HepG2 (cell line): ENCODE measurements at regions not wholly inside any gene's neighbourhood (a gene's known extent, or its start where the extent isn't known, plus 50 kb on each side); places are given as distances from the start of the nearest gene placed in this dataset.
"Not testable (repeated sequence)": the region's sequence is repeated elsewhere in the genome, so short reads cannot be mapped to it uniquely, and the experiment has no call there.

ENCODE experiments used
- ATAC-seq: fragments of 200-7000 bp; cut with Tn5 transposase; 3 replicates; pipeline ENCODE4 v1.9.1; 2020; ENCODE audit warnings: mild to moderate bottlenecking, moderate library complexity
- BruUV-seq: library from RNA; stranded (reverse); fragments of 400-500 nt; replicated peaks from 2 replicates; lab custom pipeline; 2021; lab: Mats Ljungman, UMichigan
- CTCF ChIA-PET: fragments of 300-600 bp; formaldehyde crosslinking; extraction: SDS; loops from one replicate; lab custom pipeline; 2021; ENCODE audit warnings: low total read pairs, inconsistent platforms, low intra/inter-chr PET ratio; lab: Yijun Ruan, JAX
- POLR2A ChIA-PET: fragments of 350-600 bp; sonication (Branson Sonifier 250); formaldehyde crosslinking; loops from one replicate; lab custom pipeline; 2020; ENCODE audit warnings: antibody characterized with exemption, inconsistent platforms; lab: Yijun Ruan, JAX
- DNase-seq: peaks from one replicate; pipeline ENCODE4 v3.0.0-alpha.2; 2015; ENCODE audit warnings: low spot score
- FAIRE-seq: peaks from 3 replicates; lab custom pipeline; 2011; peaks lifted over from hg19 to GRCh38; lab: Jason Lieb, UNC
- H2AFZ ChIP-seq: one replicate; pipeline ENCODE4 v1.6.1; 2011; ENCODE audit warnings: low read length, inconsistent platforms
- H3K27ac ChIP-seq: fragments of 300-600 bp; 3 replicates; pipeline ENCODE4 v1.8.0; 2011; ENCODE audit warnings: mixed run types, mild to moderate bottlenecking, mixed read lengths, low read length, inconsistent platforms; ENCODE audit not compliant: insufficient read depth; ENCODE audit errors: extremely low read length
- H3K27me3 ChIP-seq, 2 experiments: fragments of 200-600 bp in 1 of 2; 2 replicates in 1 of 2; 3 replicates in 1 of 2; pipeline versions ENCODE4 v1.6.0 to v1.8.0; 2011; ENCODE audit warnings: low read length in 2 of 2, mild to moderate bottlenecking in 2 of 2, moderate library complexity in 2 of 2, inconsistent platforms in 1 of 2; ENCODE audit not compliant: insufficient read depth in 2 of 2, control insufficient read depth in 1 of 2
- H3K36me3 ChIP-seq, 2 experiments: fragments of 200-600 bp in 1 of 2; replicated peaks in 1 of 2; 2 replicates in 1 of 2; 3 replicates in 1 of 2; pipeline versions ENCODE4 v1.5.1 to v1.8.0; 2011; ENCODE audit warnings: low read length in 2 of 2, inconsistent platforms in 1 of 2; ENCODE audit not compliant: insufficient read depth in 2 of 2, control insufficient read depth in 1 of 2
- H3K4me1 ChIP-seq: 2 replicates; pipeline ENCODE4 v1.5.1; 2012; ENCODE audit warnings: low read length, inconsistent platforms; ENCODE audit not compliant: insufficient read depth
- H3K4me2 ChIP-seq: 2 replicates; pipeline ENCODE4 v1.6.0; 2011; ENCODE audit warnings: low read depth, low read length, inconsistent platforms
- H3K4me3 ChIP-seq, 3 experiments: fragments of 200-600 bp in 1 of 3; sonication (generic), shearing (Covaris generic) in 1 of 3; replicated peaks in 1 of 3; 2 replicates each; pipeline ENCODE4 v1.5.1; 2011 to 2016; ENCODE audit warnings: low read length in 3 of 3, inconsistent platforms in 2 of 3, low read depth in 2 of 3, mild to moderate bottlenecking in 2 of 3, control low read depth in 1 of 3, mixed read lengths in 1 of 3; ENCODE audit not compliant: insufficient read depth in 1 of 3
- H3K79me2 ChIP-seq: one replicate; pipeline ENCODE4 v1.6.1; 2011; ENCODE audit warnings: low read length, inconsistent platforms; ENCODE audit not compliant: insufficient read depth
- H3K9ac ChIP-seq: 2 replicates; pipeline ENCODE4 v1.6.0; 2011; ENCODE audit warnings: mild to moderate bottlenecking, low read depth, low read length, inconsistent platforms; ENCODE audit not compliant: insufficient read depth
- H3K9me3 ChIP-seq: 2 replicates; pipeline ENCODE4 v1.5.1; 2012; ENCODE audit warnings: mild to moderate bottlenecking, low read length
- H4K20me1 ChIP-seq: 2 replicates; pipeline ENCODE4 v1.6.0; 2011; ENCODE audit warnings: inconsistent platforms, mild to moderate bottlenecking, low read length, moderate library complexity; ENCODE audit not compliant: insufficient read depth
- ATF7 ChIP-seq, 2 experiments: fragments of 450-650 bp in 1 of 2; sonication (generic) in 1 of 2; formaldehyde crosslinking in 1 of 2; IDR thresholded peaks; 2 replicates each; pipeline versions ENCODE4 v1.4.0 to v1.6.1; 2016 to 2020; ENCODE audit warnings: antibody characterized with exemption in 1 of 2, mild to moderate bottlenecking in 1 of 2, missing genetic modification reagents in 1 of 2
- DNMT1 ChIP-seq: sonication (generic); formaldehyde crosslinking; IDR thresholded peaks from 2 replicates; pipeline ENCODE4 v1.5.1; 2020; ENCODE audit warnings: mild to moderate bottlenecking, missing genetic modification reagents
- TEAD2 ChIP-seq: sonication (generic); formaldehyde crosslinking; IDR thresholded peaks from 2 replicates; pipeline ENCODE4 v1.9.0; 2021; ENCODE audit warnings: missing genetic modification reagents
- XRCC5 ChIP-seq: fragments of 200-400 bp; formaldehyde crosslinking; optimal IDR thresholded peaks from 2 replicates; pipeline ENCODE3; 2017; ENCODE audit warnings: mild to moderate bottlenecking, low read length
- ZNF30 ChIP-seq: sonication (generic); formaldehyde crosslinking; IDR thresholded peaks from 2 replicates; pipeline ENCODE4 v1.5.0; 2020; ENCODE audit warnings: mild to moderate bottlenecking, missing genetic modification reagents
- ZNF564 ChIP-seq: sonication (generic); formaldehyde crosslinking; IDR thresholded peaks from 2 replicates; pipeline ENCODE4 v1.8.1; 2023; ENCODE audit warnings: mild to moderate bottlenecking, missing genetic modification reagents
- WGBS: methylation state at CpG from one replicate; pipeline ENCODE4 v1.1.6; 2017; ENCODE audit warnings: low lambda C conversion rate; 5-methylcytosine and 5-hydroxymethylcytosine counted together
- in situ Hi-C: cut with HindIII; loops from 2 replicates; pipeline ENCODE4 v1.10.0; 2017; ENCODE audit warnings: low pct_unique_long_range_greater_than_20kb; ENCODE audit not compliant: extremely low pct_ligation_motif_present
- intact Hi-C: fragments of 100-400 bp; cut with micrococcal nuclease; formaldehyde crosslinking; loops from one replicate; pipeline ENCODE4 v1.10.0; 2022; ENCODE audit not compliant: unreplicated experiment
- TF ChIP-seq, protein P1 (sequence below): sonication (generic); formaldehyde crosslinking; IDR thresholded peaks from 2 replicates; pipeline ENCODE4 v1.4.0; 2020; ENCODE audit warnings: missing genetic modification reagents

DNA sequence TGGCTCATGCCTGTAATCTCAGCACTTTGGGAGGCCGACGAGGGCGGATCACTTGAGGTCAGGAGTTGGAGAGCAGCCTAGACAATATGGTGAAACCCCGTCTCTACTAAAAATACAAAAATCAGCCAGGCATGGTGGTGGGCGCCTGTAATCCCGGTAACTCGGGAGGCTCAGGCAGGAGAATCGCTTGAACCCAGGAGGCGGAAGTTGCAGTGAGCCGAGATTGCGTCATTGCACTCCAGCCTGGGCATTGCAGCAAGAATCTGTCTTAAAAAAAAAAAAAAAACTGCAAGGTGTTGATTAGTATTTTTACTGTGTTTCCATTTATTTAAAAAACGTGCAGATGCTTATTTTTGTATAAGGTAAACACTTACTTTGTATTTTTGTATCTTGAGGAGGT is 152.0 kb upstream of the HS3ST4 start:
- FAIRE-seq; H3K27ac ChIP-seq; in situ Hi-C loops; H3K27me3 ChIP-seq; H3K36me3 ChIP-seq; CTCF ChIA-PET; H4K20me1 ChIP-seq; H3K9ac ChIP-seq; H2AFZ ChIP-seq; BruUV-seq; POLR2A ChIA-PET; H3K9me3 ChIP-seq; intact Hi-C loops; H3K4me1 ChIP-seq; ATAC-seq; DNase-seq; H3K79me2 ChIP-seq; H3K4me3 ChIP-seq; H3K4me2 ChIP-seq; TF ChIP-seq ATF7 (CRISPR knock-in tag; IDR thresholded peaks at IDR 0.05): not testable (repeated sequence)
- 24% methylated on average over 12 of the region's 12 CpGs for WGBS
- TF ChIP-seq ATF7 (IDR thresholded peaks at IDR 0.05), result peak; percentile 69

DNA sequence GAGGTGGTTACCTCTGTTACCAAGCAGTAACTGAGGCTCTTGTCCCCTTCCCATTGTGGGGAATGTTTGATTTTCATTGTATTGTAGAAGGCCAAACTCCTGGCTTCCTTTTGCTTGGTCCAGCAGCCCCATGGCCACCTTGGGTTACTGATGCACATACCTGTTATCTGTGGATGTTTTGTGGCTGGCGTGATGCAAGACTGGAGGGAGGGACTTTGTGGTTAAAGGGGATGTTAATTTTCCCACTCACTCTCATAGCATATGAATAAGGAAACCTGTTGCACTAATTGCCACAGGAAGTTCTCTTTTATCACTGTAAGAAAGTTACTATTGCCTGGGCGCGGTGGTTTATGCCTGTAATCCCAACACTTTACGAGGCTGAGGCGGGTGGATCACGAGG is 168.6 kb upstream of the HS3ST4 start:
- FAIRE-seq, result no peak

DNA sequence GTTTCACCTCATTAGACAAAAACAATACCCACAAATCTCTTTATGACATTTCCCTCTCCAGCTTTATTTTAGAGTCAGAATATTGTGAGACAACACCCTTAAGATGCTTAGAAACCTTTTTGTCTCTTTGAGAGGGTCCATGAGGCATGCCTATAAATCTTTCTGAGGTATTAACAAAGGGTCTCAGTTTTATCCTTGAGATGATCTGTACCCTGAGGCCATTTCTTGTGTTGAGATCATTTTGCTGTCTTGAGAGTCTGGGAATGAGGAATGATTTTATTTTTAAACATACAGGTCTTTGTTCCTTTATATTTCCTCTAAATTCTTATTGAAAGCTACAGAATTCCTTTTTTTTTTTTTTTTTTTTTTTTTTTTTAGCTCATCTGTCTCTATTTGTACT is 179.7 kb upstream of the HS3ST4 start:
- no peaks in the 10 kb centered on the region for H3K36me3 ChIP-seq
- H3K4me2 ChIP-seq, result no peak overlapping the region
- H3K4me1 ChIP-seq, result no peaks in the 10 kb centered on the region
- no peaks in the 10 kb centered on the region for H3K79me2 ChIP-seq
- H3K27ac ChIP-seq, result no peak overlapping the region
- H3K4me3 ChIP-seq, result no peak overlapping the region
- no TSS peak for BruUV-seq
- H3K9ac ChIP-seq, result no peak overlapping the region
- intact Hi-C loops, result no loop called here
- no peak overlapping the region for H2AFZ ChIP-seq
- FAIRE-seq (no peak), ATAC-seq (no peak), DNase-seq (no peak)
- no peaks in the 10 kb centered on the region for H3K27me3 ChIP-seq
- no peaks in the 10 kb centered on the region for H3K9me3 ChIP-seq
- H4K20me1 ChIP-seq, result no peaks in the 10 kb centered on the region
- ChIA-PET CTCF (no interaction called here), POLR2A (no interaction called here)
- in situ Hi-C loops, result no loop called here
- no peak for TF ChIP-seq ZNF30
- no peak for TF ChIP-seq XRCC5
- TF ChIP-seq, protein P1, sequence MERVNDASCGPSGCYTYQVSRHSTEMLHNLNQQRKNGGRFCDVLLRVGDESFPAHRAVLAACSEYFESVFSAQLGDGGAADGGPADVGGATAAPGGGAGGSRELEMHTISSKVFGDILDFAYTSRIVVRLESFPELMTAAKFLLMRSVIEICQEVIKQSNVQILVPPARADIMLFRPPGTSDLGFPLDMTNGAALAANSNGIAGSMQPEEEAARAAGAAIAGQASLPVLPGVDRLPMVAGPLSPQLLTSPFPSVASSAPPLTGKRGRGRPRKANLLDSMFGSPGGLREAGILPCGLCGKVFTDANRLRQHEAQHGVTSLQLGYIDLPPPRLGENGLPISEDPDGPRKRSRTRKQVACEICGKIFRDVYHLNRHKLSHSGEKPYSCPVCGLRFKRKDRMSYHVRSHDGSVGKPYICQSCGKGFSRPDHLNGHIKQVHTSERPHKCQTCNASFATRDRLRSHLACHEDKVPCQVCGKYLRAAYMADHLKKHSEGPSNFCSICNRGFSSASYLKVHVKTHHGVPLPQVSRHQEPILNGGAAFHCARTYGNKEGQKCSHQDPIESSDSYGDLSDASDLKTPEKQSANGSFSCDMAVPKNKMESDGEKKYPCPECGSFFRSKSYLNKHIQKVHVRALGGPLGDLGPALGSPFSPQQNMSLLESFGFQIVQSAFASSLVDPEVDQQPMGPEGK (CRISPR knock-in tag), result no peak
- no peak for TF ChIP-seq ZNF564 (CRISPR knock-in tag)
- no peak for TF ChIP-seq DNMT1

More for the DNA sequence above, 168.6 kb upstream of the HS3ST4 start:
- Histone ChIP-seq H3K4me1 (no peaks in the 10 kb centered on the region), H3K27me3 (no peaks in the 10 kb centered on the region), H3K9me3 (no peaks in the 10 kb centered on the region), H3K4me3 (no peak overlapping the region), H2AFZ (no peak overlapping the region), H4K20me1 (no peaks in the 10 kb centered on the region), H3K4me2 (no peak overlapping the region), H3K79me2 (no peaks in the 10 kb centered on the region), H3K27ac (no peak overlapping the region), H3K36me3 (no peaks in the 10 kb centered on the region), H3K9ac (no peak overlapping the region)
- BruUV-seq, result no TSS peak
- CTCF ChIA-PET, result no interaction called here
- 35% methylated on average over 6 of the region's 6 CpGs for WGBS
- DNase-seq (no peak), ATAC-seq (no peak)
- POLR2A ChIA-PET, result no interaction called here
- in situ Hi-C loops, result no loop called here
- intact Hi-C loops, result no loop called here
- TF ChIP-seq TEAD2 (CRISPR knock-in tag), result no peak
